Endothelial cell of umbilical vein (primary cell): ENCODE measurements at regions not wholly inside any gene's neighbourhood (a gene's known extent, or its start where the extent isn't known, plus 50 kb on each side); places are given as distances from the start of the nearest gene placed in this dataset.
"Not testable (repeated sequence)": the region's sequence is repeated elsewhere in the genome, so short reads cannot be mapped to it uniquely, and the experiment has no call there.

ENCODE experiments used
- BruUV-seq: library from RNA; stranded (reverse); fragments of 400-500 nt; replicated peaks from 2 replicates; lab custom pipeline; 2021; lab: Mats Ljungman, UMichigan
- CTCF ChIA-PET: fragments of 300-600, 350-600 bp; sonication (Branson Sonifier 250); formaldehyde crosslinking; loops from one replicate; lab custom pipeline; 2021; ENCODE audit warnings: antibody characterized with exemption, inconsistent platforms; lab: Charles Lee
- POLR2A ChIA-PET: fragments of 300-600, 350-600 bp; sonication (Branson Sonifier 250); formaldehyde crosslinking; loops from one replicate; lab custom pipeline; 2021; ENCODE audit warnings: antibody characterized with exemption, inconsistent platforms; lab: Charles Lee
- DNase-seq: peaks from one replicate; pipeline ENCODE4 v3.0.0-alpha.2; 2011; ENCODE audit warnings: low read depth, low spot score
- FAIRE-seq: peaks from 2 replicates; lab custom pipeline; 2011; peaks lifted over from hg19 to GRCh38; lab: Jason Lieb, UNC
- H2AFZ ChIP-seq: 2 replicates; pipeline ENCODE4 v1.6.0; 2012; ENCODE audit warnings: low read depth, low read length, control low read depth, inconsistent platforms
- H3K27ac ChIP-seq: 2 replicates; pipeline ENCODE4 v1.5.1; 2011; ENCODE audit warnings: low read depth, mild to moderate bottlenecking, control low read depth, low read length, moderate library complexity; ENCODE audit not compliant: insufficient read depth
- H3K27me3 ChIP-seq, 2 experiments: 2 replicates each; pipeline versions ENCODE4 v1.6.0 to v1.6.1; 2011; ENCODE audit warnings: low read length in 2 of 2, mixed read lengths in 1 of 2; ENCODE audit not compliant: control insufficient read depth in 2 of 2, insufficient read depth in 2 of 2
- H3K36me3 ChIP-seq, 2 experiments: 2 replicates in 1 of 2; 3 replicates in 1 of 2; pipeline ENCODE4 v1.5.1; 2011; ENCODE audit warnings: low read length in 2 of 2, mild to moderate bottlenecking in 1 of 2, moderate library complexity in 1 of 2; ENCODE audit not compliant: control insufficient read depth in 2 of 2, insufficient read depth in 2 of 2; ENCODE audit errors: extremely low read depth in 1 of 2
- H3K4me1 ChIP-seq: 3 replicates; pipeline ENCODE4 v1.5.1; 2011; ENCODE audit warnings: mild to moderate bottlenecking, low read length; ENCODE audit not compliant: control insufficient read depth, insufficient read depth; ENCODE audit errors: extremely low read depth
- H3K4me2 ChIP-seq: 2 replicates; pipeline ENCODE4 v1.6.1; 2011; ENCODE audit warnings: low read length, control low read depth, mixed read lengths; ENCODE audit not compliant: insufficient read depth
- H3K4me3 ChIP-seq, 3 experiments: fragments of 200-600 bp in 1 of 3; sonication (generic), shearing (Covaris generic) in 1 of 3; replicated peaks in 1 of 3; 2 replicates each; pipeline ENCODE4 v1.5.1; 2011 to 2016; ENCODE audit warnings: control low read depth in 3 of 3, low read length in 3 of 3, mild to moderate bottlenecking in 2 of 3, inconsistent platforms in 1 of 3, low read depth in 1 of 3, moderate library complexity in 1 of 3; ENCODE audit not compliant: insufficient read depth in 1 of 3
- H3K79me2 ChIP-seq: 2 replicates; pipeline ENCODE4 v1.6.0; 2012; ENCODE audit warnings: low read length, inconsistent platforms; ENCODE audit not compliant: control insufficient read depth, insufficient read depth
- H3K9ac ChIP-seq: replicated peaks from 2 replicates; pipeline ENCODE3; 2011; ENCODE audit warnings: low read length, control low read depth; ENCODE audit not compliant: insufficient read depth; ENCODE audit errors: extremely low read depth
- H3K9me1 ChIP-seq: replicated peaks from 3 replicates; pipeline ENCODE4 v1.6.0; 2011; ENCODE audit warnings: mild to moderate bottlenecking, low read length; ENCODE audit not compliant: control insufficient read depth, insufficient read depth; ENCODE audit errors: extremely low read depth
- H3K9me3 ChIP-seq: replicated peaks from 2 replicates; pipeline ENCODE4 v1.5.1; 2012; ENCODE audit warnings: low read length, inconsistent platforms; ENCODE audit not compliant: control insufficient read depth, insufficient read depth
- H4K20me1 ChIP-seq: replicated peaks from 2 replicates; pipeline ENCODE3; 2011; ENCODE audit warnings: mild to moderate bottlenecking, low read length; ENCODE audit not compliant: control insufficient read depth, insufficient read depth; ENCODE audit errors: extremely low read depth
- CTCF ChIP-seq, 2 donors: IDR thresholded peaks; 1 replicate in 1 of 2; 2 replicates in 1 of 2; pipeline ENCODE4 v1.5.1; 2011; ENCODE audit warnings: low read length in 2 of 2, mild to moderate bottlenecking in 2 of 2, moderate library complexity in 2 of 2, control low read depth in 1 of 2, inconsistent platforms in 1 of 2, low read depth in 1 of 2; ENCODE audit not compliant: insufficient read depth in 1 of 2; ENCODE audit errors: extremely low read depth in 1 of 2
- EZH2 ChIP-seq: IDR thresholded peaks from 2 replicates; pipeline ENCODE4 v1.6.1; 2012; ENCODE audit warnings: borderline replicate concordance, low read depth, mild to moderate bottlenecking, moderate library complexity, low read length, inconsistent platforms; ENCODE audit not compliant: severe bottlenecking
- FOS ChIP-seq: IDR thresholded peaks from 2 replicates; pipeline ENCODE4 v1.6.1; 2011; ENCODE audit warnings: mild to moderate bottlenecking, low read length, moderate library complexity, borderline replicate concordance; ENCODE audit not compliant: insufficient read depth
- GATA2 ChIP-seq: IDR thresholded peaks from 2 replicates; pipeline ENCODE4 v1.7.0; 2011; ENCODE audit warnings: low read depth, mild to moderate bottlenecking, moderate library complexity, mixed read lengths, low read length; ENCODE audit not compliant: insufficient read length, insufficient read depth
- JUN ChIP-seq: IDR thresholded peaks from 2 replicates; pipeline ENCODE4 v1.6.1; 2011; ENCODE audit warnings: borderline replicate concordance, low read depth; ENCODE audit not compliant: insufficient read length, insufficient read depth
- MAX ChIP-seq: IDR thresholded peaks from 2 replicates; pipeline ENCODE4 v1.6.1; 2011; ENCODE audit not compliant: insufficient read depth, insufficient read length
- MYC ChIP-seq: IDR thresholded peaks from one replicate; pipeline ENCODE4 v1.6.1; 2011; ENCODE audit warnings: mild to moderate bottlenecking, low read depth, low read length
- POLR2A ChIP-seq: IDR thresholded peaks from 2 replicates; pipeline ENCODE4 v1.6.1; 2012; ENCODE audit warnings: low read depth, mild to moderate bottlenecking, control low read depth, low read length
- POLR2AphosphoS5 ChIP-seq: IDR thresholded peaks from 2 replicates; pipeline ENCODE4 v1.6.1; 2012; ENCODE audit warnings: low read depth, mild to moderate bottlenecking, control low read depth, low read length, moderate library complexity; ENCODE audit not compliant: insufficient read depth
- dilution Hi-C: fragments of 300-500 bp; cut with MboI; formaldehyde crosslinking; loops from one replicate; pipeline ENCODE4 v1.15.0; 2019; ENCODE audit warnings: low sequenced_read_pairs; ENCODE audit not compliant: extremely low pct_ligation_motif_present
- intact Hi-C: fragments of 100-400 bp; cut with micrococcal nuclease; formaldehyde crosslinking; loops from one replicate; pipeline ENCODE4 v1.10.0; 2022

- Histone ChIP-seq H3K4me2 (no peak overlapping the region), H2AFZ (no peak overlapping the region), H3K9me3 (no peaks in the 10 kb centered on the region), H4K20me1 (no peaks in the 10 kb centered on the region), H3K27me3 (no peaks in the 10 kb centered on the region), H3K79me2 (no peaks in the 10 kb centered on the region), H3K36me3 (no peaks in the 10 kb centered on the region), H3K9me1 (no peaks in the 10 kb centered on the region), H3K9ac (no peak overlapping the region), H3K27ac (no peak overlapping the region), H3K4me3 (no peak overlapping the region), H3K4me1 (no peaks in the 10 kb centered on the region)
- TF ChIP-seq POLR2AphosphoS5 (no peak), EZH2 (no peak), JUN (no peak), GATA2 (no peak), CTCF (IDR thresholded peaks at IDR 0.05; ENCODE audit: extremely low read depth in 1 of 2, insufficient read depth in 1 of 2, low read depth in 1 of 2, low read length in 2 of 2) (no peak), MAX (no peak), MYC (no peak), FOS (no peak), POLR2A (no peak)
- intact Hi-C loops (no loop called here), dilution Hi-C loops (no loop called here)
- no peak for DNase-seq
- no TSS peak for BruUV-seq
- FAIRE-seq = no peak
- POLR2A ChIA-PET = no interaction called here
- CTCF ChIA-PET = no interaction called here
Observed at GRCh38 chr19:20294181-20294580, 127.2 kb downstream of the ZNF486 start.

- H3K4me3 ChIP-seq, H3K79me2 ChIP-seq, POLR2A ChIA-PET, H3K4me2 ChIP-seq, H3K9me3 ChIP-seq, DNase-seq, BruUV-seq, CTCF ChIA-PET, intact Hi-C loops, H4K20me1 ChIP-seq, H3K9me1 ChIP-seq, H2AFZ ChIP-seq, dilution Hi-C loops, FAIRE-seq, H3K36me3 ChIP-seq, H3K9ac ChIP-seq, H3K27ac ChIP-seq, H3K27me3 ChIP-seq, H3K4me1 ChIP-seq: not testable (repeated sequence)
Observed at GRCh38 chr19:20292520-20292919, 125.5 kb downstream of the ZNF486 start.
